HL-60 (cell line): ENCODE measurements at regions not wholly inside any gene's neighbourhood (a gene's known extent, or its start where the extent isn't known, plus 50 kb on each side); places are given as distances from the start of the nearest gene placed in this dataset.

ENCODE experiments used
- DNase-seq, 2 experiments: peaks; one replicate each; pipeline ENCODE4 v3.0.0-alpha.2; 2010 to 2020; ENCODE audit warnings: low read depth in 1 of 2, low spot score in 1 of 2
- H3K27ac ChIP-seq: fragments of 250-450 bp; sonication (Bioruptor Pico); replicated peaks from 2 replicates; pipeline ENCODE4 v1.5.1; 2020; ENCODE audit warnings: mild to moderate bottlenecking, moderate library complexity
- H3K27me3 ChIP-seq: fragments of 250-450 bp; sonication (Bioruptor Pico); 2 replicates; pipeline ENCODE4 v1.5.1; 2021; ENCODE audit warnings: mild to moderate bottlenecking, moderate library complexity; ENCODE audit not compliant: insufficient read depth, poor library complexity, severe bottlenecking
- H3K4me3 ChIP-seq: replicated peaks from 2 replicates; pipeline ENCODE4 v1.5.1; 2011; ENCODE audit warnings: mild to moderate bottlenecking, control low read depth, low read length; ENCODE audit not compliant: insufficient read depth
- CTCF ChIP-seq: IDR thresholded peaks from one replicate; pipeline ENCODE4 v1.5.1; 2011; ENCODE audit warnings: low read length, control low read depth, inconsistent platforms; ENCODE audit not compliant: insufficient read depth
- GABPA ChIP-seq: IDR thresholded peaks from 2 replicates; pipeline ENCODE4 v1.6.1; 2012; ENCODE audit warnings: low read depth
- POLR2AphosphoS5 ChIP-seq: IDR thresholded peaks from 2 replicates; pipeline ENCODE4 v1.6.1; 2012; ENCODE audit warnings: low read depth
- REST ChIP-seq: IDR thresholded peaks from 2 replicates; pipeline ENCODE4 v1.6.1; 2012; ENCODE audit warnings: low read depth; ENCODE audit not compliant: insufficient replicate concordance
- SPI1 ChIP-seq: IDR thresholded peaks from 2 replicates; pipeline ENCODE4 v1.6.1; 2012; ENCODE audit warnings: low read depth, mild to moderate bottlenecking, borderline replicate concordance

GRCh38 chr20:56957737-56958553 lies 308.5 kb downstream of the BMP7 start:
- Histone ChIP-seq H3K4me3 (no peak overlapping the region), H3K27ac (no peak overlapping the region), H3K27me3 (peaks cover 7% of the 10 kb centered on the region)
- DNase-seq: no peak
- no peak for TF ChIP-seq GABPA
- no peak for TF ChIP-seq SPI1
- no peak for TF ChIP-seq CTCF
- no peak for TF ChIP-seq REST
- TF ChIP-seq POLR2AphosphoS5: no peak

DNA sequence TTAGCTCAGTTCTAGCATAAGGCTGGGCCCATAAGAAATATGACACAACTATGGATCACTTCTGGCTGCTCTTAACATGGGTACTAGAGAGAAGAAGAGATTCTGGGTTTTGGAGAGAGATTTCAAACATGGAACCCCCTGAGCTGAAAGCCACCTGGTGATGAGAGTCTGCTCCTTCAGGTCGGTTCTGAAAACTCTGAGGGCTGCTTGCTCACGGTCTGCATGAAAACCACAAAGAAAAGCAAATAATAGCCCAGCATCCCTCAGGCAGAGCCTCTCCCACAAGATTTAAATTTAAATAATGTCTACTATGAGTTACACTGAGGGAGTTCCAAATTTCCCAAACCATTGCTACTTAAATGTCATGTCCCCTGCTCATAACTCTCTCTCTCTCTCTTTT lies 301.5 kb downstream of the BMP7 start:
- no peak for DNase-seq
- TF ChIP-seq SPI1 (no peak), REST (no peak), GABPA (no peak), POLR2AphosphoS5 (no peak), CTCF (no peak)
- no peak overlapping the region for H3K4me3 ChIP-seq
- H3K27me3 ChIP-seq: no peaks in the 10 kb centered on the region
- H3K27ac ChIP-seq: no peak overlapping the region

DNA sequence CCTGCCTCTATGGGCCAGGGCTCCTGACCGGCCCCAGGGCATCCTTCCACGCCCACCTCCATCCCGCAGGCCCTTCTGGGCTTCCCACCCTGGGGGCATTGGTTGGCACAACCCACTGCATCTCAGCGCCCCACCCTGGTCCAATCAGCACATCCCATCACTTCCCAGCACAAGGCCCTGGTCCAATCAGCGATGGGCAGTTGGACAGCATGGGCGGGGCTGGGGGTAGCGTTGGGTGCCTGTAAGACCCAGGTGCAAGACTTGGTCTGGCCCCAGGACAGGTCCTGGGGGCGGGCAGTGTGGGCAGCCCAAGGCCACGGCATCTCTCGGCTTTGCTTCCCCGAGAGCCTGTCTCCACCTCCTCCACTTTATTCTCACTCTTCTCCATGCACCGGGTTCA lies 298.5 kb downstream of the BMP7 start:
- TF ChIP-seq CTCF: no peak
- no peak for TF ChIP-seq REST
- no peak for TF ChIP-seq GABPA
- TF ChIP-seq POLR2AphosphoS5: no peak
- TF ChIP-seq SPI1: no peak
- Histone ChIP-seq H3K4me3 (no peak overlapping the region), H3K27ac (no peak overlapping the region), H3K27me3 (peaks cover 4% of the 10 kb centered on the region)
- DNase-seq: no peak
